HepG2 (cell line): ENCODE measurements at regions not wholly inside any gene's neighbourhood (a gene's known extent, or its start where the extent isn't known, plus 50 kb on each side); places are given as distances from the start of the nearest gene placed in this dataset.

ENCODE experiments used
- ELF3 ChIP-seq: IDR thresholded peaks from 2 replicates; pipeline ENCODE4 v1.6.1; 2016; ENCODE audit warnings: missing genetic modification reagents, missing compliant biosample characterization
- GPN1 ChIP-seq: sonication (generic); formaldehyde crosslinking; IDR thresholded peaks from 2 replicates; pipeline ENCODE4 v1.5.1; 2020; ENCODE audit warnings: missing genetic modification reagents, borderline replicate concordance
- HMG20B ChIP-seq: conservative IDR thresholded peaks from 2 replicates; pipeline ENCODE4 v1.6.1; 2016; ENCODE audit warnings: missing genetic modification reagents, missing compliant biosample characterization
- JUND ChIP-seq: sonication (generic); formaldehyde crosslinking; IDR thresholded peaks from 2 replicates; pipeline ENCODE4 v1.8.0; 2022; ENCODE audit warnings: mild to moderate bottlenecking, missing genetic modification reagents
- MBNL3 ChIP-seq: fragments of 250-450 bp; sonication (Bioruptor Pico); conservative IDR thresholded peaks from 2 replicates; pipeline ENCODE4 v1.8.0; 2022; ENCODE audit warnings: mild to moderate bottlenecking, inconsistent platforms
- NBN ChIP-seq: fragments of 450-650 bp; conservative IDR thresholded peaks from 2 replicates; pipeline ENCODE4 v1.6.1; 2017
- SMARCC2 ChIP-seq: fragments of 450-650 bp; IDR thresholded peaks from 2 replicates; pipeline ENCODE4 v1.6.1; 2017; ENCODE audit warnings: antibody characterized with exemption, mild to moderate bottlenecking
- SP140L ChIP-seq: sonication (generic); formaldehyde crosslinking; IDR thresholded peaks from 2 replicates; pipeline ENCODE4 v1.4.0; 2020; ENCODE audit warnings: missing genetic modification reagents, borderline replicate concordance
- ZNF207 ChIP-seq: fragments of 450-650 bp; IDR thresholded peaks from 2 replicates; pipeline ENCODE4 v1.6.1; 2016; ENCODE audit warnings: antibody characterized with exemption, borderline replicate concordance
- ZNF569 ChIP-seq: sonication (generic); formaldehyde crosslinking; IDR thresholded peaks from 2 replicates; pipeline ENCODE4 v1.5.0; 2020; ENCODE audit warnings: mild to moderate bottlenecking, missing genetic modification reagents, moderate library complexity, borderline replicate concordance
- ZNF790 ChIP-seq: sonication (generic); formaldehyde crosslinking; IDR thresholded peaks from 2 replicates; pipeline ENCODE4 v1.8.0; 2022; ENCODE audit warnings: missing genetic modification reagents, mild to moderate bottlenecking, borderline replicate concordance
- TF ChIP-seq, protein P1 (sequence below): IDR thresholded peaks from 2 replicates; pipeline ENCODE4 v1.6.1; 2016; ENCODE audit warnings: low read depth, control low read depth
- TF ChIP-seq, protein P2 (sequence below): sonication (generic); formaldehyde crosslinking; IDR thresholded peaks from 2 replicates; pipeline ENCODE4 v1.4.0; 2020; ENCODE audit warnings: missing genetic modification reagents, borderline replicate concordance
- TF ChIP-seq, protein P3 (sequence below): sonication (generic); formaldehyde crosslinking; IDR thresholded peaks from 2 replicates; pipeline ENCODE4 v1.4.0; 2020; ENCODE audit warnings: mild to moderate bottlenecking, missing genetic modification reagents
- TF ChIP-seq, protein P4 (sequence below): fragments of 450-650 bp; IDR thresholded peaks from 2 replicates; pipeline ENCODE4 v1.6.1; 2016
- TF ChIP-seq, protein P5 (sequence below): sonication (generic); formaldehyde crosslinking; IDR thresholded peaks from 2 replicates; pipeline ENCODE4 v1.9.0; 2021; ENCODE audit warnings: missing genetic modification reagents, mild to moderate bottlenecking, borderline replicate concordance
- TF ChIP-seq, protein P6 (sequence below): sonication (generic); formaldehyde crosslinking; IDR thresholded peaks from 2 replicates; pipeline ENCODE4 v1.5.0; 2020; ENCODE audit warnings: mild to moderate bottlenecking, missing genetic modification reagents

DNA sequence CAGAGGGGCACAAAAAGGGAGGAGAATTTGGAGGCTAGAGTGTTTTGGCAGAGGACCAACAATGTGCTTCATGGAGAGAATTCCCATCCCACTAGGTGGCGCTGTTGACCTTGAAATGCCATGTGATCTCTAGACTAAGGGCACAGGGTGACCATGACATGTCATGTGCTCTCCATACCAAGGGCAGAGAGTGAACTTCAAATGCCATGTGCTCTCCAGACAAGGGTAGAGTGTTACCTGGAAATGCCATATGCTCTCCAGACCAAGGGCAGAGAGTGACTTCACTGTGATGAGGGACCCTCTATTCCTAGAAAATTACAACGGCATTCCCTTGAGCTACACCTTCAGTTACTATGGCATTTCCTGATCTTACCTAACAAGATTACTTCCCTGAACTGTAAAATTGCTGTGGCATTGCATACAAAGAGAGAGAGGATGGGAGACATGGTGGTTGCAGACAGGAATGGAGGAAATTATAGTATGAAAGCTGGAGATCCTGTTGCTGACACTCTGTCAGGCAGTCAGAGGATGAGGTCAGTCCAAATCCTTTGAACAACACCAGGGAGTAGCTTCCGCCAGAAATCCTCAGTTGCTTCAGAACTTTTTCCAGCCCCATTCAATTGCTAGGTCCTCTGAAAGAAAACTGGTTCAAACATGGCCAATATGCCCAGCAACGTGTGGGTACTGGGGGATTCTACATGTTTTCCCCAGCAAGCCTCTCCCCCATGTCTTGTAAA lies 60.9 kb upstream of the ACSM6 start (continued):
- no peak for TF ChIP-seq ZNF569
- TF ChIP-seq ZNF790 (CRISPR knock-in tag), result 0 out of 2 replicates have a peak, but pooled peaks have one; percentile 53
- no peak; the same call in 1 of the 2 replicates for TF ChIP-seq JUND
- no peak for TF ChIP-seq GPN1 (CRISPR knock-in tag)
- TF ChIP-seq HMG20B, result no peak
- TF ChIP-seq, protein P1, sequence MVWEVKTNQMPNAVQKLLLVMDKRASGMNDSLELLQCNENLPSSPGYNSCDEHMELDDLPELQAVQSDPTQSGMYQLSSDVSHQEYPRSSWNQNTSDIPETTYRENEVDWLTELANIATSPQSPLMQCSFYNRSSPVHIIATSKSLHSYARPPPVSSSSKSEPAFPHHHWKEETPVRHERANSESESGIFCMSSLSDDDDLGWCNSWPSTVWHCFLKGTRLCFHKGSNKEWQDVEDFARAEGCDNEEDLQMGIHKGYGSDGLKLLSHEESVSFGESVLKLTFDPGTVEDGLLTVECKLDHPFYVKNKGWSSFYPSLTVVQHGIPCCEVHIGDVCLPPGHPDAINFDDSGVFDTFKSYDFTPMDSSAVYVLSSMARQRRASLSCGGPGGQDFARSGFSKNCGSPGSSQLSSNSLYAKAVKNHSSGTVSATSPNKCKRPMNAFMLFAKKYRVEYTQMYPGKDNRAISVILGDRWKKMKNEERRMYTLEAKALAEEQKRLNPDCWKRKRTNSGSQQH (CRISPR knock-in tag), result no peak
- TF ChIP-seq, protein P2, sequence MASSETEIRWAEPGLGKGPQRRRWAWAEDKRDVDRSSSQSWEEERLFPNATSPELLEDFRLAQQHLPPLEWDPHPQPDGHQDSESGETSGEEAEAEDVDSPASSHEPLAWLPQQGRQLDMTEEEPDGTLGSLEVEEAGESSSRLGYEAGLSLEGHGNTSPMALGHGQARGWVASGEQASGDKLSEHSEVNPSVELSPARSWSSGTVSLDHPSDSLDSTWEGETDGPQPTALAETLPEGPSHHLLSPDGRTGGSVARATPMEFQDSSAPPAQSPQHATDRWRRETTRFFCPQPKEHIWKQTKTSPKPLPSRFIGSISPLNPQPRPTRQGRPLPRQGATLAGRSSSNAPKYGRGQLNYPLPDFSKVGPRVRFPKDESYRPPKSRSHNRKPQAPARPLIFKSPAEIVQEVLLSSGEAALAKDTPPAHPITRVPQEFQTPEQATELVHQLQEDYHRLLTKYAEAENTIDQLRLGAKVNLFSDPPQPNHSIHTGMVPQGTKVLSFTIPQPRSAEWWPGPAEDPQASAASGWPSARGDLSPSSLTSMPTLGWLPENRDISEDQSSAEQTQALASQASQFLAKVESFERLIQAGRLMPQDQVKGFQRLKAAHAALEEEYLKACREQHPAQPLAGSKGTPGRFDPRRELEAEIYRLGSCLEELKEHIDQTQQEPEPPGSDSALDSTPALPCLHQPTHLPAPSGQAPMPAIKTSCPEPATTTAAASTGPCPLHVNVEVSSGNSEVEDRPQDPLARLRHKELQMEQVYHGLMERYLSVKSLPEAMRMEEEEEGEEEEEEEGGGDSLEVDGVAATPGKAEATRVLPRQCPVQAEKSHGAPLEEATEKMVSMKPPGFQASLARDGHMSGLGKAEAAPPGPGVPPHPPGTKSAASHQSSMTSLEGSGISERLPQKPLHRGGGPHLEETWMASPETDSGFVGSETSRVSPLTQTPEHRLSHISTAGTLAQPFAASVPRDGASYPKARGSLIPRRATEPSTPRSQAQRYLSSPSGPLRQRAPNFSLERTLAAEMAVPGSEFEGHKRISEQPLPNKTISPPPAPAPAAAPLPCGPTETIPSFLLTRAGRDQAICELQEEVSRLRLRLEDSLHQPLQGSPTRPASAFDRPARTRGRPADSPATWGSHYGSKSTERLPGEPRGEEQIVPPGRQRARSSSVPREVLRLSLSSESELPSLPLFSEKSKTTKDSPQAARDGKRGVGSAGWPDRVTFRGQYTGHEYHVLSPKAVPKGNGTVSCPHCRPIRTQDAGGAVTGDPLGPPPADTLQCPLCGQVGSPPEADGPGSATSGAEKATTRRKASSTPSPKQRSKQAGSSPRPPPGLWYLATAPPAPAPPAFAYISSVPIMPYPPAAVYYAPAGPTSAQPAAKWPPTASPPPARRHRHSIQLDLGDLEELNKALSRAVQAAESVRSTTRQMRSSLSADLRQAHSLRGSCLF (CRISPR knock-in tag), result no peak
- TF ChIP-seq, protein P3, sequence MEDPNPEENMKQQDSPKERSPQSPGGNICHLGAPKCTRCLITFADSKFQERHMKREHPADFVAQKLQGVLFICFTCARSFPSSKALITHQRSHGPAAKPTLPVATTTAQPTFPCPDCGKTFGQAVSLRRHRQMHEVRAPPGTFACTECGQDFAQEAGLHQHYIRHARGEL (CRISPR knock-in tag), result no peak
- TF ChIP-seq SMARCC2, result no peak
- TF ChIP-seq ZNF207, result no peak
- TF ChIP-seq, protein P4, sequence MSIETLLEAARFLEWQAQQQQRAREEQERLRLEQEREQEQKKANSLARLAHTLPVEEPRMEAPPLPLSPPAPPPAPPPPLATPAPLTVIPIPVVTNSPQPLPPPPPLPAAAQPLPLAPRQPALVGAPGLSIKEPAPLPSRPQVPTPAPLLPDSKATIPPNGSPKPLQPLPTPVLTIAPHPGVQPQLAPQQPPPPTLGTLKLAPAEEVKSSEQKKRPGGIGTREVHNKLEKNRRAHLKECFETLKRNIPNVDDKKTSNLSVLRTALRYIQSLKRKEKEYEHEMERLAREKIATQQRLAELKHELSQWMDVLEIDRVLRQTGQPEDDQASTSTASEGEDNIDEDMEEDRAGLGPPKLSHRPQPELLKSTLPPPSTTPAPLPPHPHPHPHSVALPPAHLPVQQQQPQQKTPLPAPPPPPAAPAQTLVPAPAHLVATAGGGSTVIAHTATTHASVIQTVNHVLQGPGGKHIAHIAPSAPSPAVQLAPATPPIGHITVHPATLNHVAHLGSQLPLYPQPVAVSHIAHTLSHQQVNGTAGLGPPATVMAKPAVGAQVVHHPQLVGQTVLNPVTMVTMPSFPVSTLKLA, result peak; percentile 98
- TF ChIP-seq, protein P5, sequence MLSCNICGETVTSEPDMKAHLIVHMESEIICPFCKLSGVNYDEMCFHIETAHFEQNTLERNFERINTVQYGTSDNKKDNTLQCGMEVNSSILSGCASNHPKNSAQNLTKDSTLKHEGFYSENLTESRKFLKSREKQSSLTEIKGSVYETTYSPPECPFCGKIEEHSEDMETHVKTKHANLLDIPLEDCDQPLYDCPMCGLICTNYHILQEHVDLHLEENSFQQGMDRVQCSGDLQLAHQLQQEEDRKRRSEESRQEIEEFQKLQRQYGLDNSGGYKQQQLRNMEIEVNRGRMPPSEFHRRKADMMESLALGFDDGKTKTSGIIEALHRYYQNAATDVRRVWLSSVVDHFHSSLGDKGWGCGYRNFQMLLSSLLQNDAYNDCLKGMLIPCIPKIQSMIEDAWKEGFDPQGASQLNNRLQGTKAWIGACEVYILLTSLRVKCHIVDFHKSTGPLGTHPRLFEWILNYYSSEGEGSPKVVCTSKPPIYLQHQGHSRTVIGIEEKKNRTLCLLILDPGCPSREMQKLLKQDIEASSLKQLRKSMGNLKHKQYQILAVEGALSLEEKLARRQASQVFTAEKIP, result no peak
- peak; percentile 52; the same call in 1 of the 2 replicates for TF ChIP-seq ELF3
- TF ChIP-seq, protein P6, sequence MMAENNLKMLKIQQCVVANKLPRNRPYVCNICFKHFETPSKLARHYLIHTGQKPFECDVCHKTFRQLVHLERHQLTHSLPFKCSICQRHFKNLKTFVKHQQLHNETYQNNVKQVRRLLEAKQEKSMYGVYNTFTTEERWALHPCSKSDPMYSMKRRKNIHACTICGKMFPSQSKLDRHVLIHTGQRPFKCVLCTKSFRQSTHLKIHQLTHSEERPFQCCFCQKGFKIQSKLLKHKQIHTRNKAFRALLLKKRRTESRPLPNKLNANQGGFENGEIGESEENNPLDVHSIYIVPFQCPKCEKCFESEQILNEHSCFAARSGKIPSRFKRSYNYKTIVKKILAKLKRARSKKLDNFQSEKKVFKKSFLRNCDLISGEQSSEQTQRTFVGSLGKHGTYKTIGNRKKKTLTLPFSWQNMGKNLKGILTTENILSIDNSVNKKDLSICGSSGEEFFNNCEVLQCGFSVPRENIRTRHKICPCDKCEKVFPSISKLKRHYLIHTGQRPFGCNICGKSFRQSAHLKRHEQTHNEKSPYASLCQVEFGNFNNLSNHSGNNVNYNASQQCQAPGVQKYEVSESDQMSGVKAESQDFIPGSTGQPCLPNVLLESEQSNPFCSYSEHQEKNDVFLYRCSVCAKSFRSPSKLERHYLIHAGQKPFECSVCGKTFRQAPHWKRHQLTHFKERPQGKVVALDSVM (CRISPR knock-in tag), result no peak
- no peak for TF ChIP-seq NBN
- TF ChIP-seq MBNL3 (CRISPR knock-in tag), result no peak
- TF ChIP-seq SP140L (CRISPR knock-in tag), result no peak
